ENCODE measurements at regions not wholly inside any gene's neighbourhood (a gene's known extent, or its start where the extent isn't known, plus 50 kb on each side); places are given as distances from the start of the nearest gene placed in this dataset.

DNA sequence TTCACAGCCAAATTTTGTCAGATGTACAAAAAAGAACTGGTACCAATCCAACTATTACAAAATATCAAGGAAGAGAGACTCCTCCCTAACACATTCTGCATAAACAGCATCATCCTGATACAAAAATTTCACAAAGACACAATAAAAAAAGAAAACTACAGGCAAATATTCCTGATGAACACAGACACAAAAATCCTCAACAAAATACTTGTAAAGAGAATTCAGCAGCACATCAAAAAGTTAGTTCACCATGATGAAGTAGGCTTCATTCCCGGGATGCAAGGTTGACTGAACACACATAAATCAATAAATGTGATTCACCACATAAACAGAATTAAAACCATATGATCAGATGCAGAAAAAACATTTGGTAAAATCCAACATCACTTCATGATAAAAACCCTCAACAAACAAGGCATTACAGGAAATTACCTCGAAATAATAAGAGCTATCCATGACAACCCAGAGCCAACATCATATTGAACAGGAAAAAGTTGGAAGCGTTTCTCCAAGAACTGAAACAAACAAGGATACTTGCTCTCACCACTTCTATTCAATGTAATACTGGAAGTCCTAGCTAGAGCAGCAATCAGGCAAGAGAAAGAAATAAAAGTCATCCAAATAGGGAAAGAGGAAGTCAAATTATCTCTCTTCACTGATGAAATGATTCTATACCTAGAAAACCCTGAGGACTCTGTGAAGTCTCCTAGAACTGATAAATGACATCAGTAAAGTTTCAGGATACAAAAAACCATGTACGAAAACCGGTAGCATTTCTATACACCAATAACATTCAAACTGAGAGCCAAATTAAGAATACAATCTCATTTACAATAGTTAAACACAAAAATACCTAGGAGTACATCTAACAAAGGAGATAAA, 223.1 kb downstream of the REEP3 start:
- Histone ChIP-seq H3K9ac (ENCODE audit: low read depth, low read length) (no peak overlapping the region), H3K4me1 (ENCODE audit: insufficient read depth, low read length) (peaks cover 4% of the 10 kb centered on the region; the same call in 1 of the 2 replicates), H3K9me3 (ENCODE audit: control insufficient read depth, insufficient read depth, low read length) (no peaks in the 10 kb centered on the region), H3K36me3 (ENCODE audit: insufficient read depth, low read length) (no peaks in the 10 kb centered on the region)

- H3K9me3 ChIP-seq (ENCODE audit: control insufficient read depth, insufficient read depth, low read length) = no peaks in the 10 kb centered on the region
- H3K4me1 ChIP-seq (ENCODE audit: insufficient read depth, low read length) = no peaks in the 10 kb centered on the region
- H3K9ac ChIP-seq (ENCODE audit: low read depth, low read length) = no peak overlapping the region
- H3K36me3 ChIP-seq (ENCODE audit: insufficient read depth, low read length) = no peaks in the 10 kb centered on the region
Observed at GRCh38 chr10:63749915-63750314, 228.7 kb downstream of the REEP3 start.

DNA sequence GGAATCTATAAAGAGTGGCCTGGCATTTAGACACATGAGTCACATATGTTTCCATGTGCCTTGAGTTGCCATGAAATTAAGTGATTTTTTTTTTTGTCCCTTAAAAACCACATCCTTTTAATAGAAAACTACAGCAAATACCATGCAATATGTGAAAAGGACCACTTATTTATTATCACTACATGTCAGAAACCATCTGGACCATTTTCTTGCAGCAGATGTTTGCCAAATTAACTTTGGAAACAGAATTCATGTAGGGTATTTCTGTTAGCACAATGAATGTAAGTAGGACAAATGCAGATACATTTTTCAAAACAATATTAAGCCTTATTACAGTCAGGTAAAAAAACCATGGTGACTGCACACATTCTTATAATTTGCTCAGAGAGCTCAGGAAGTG, 230.6 kb downstream of the REEP3 start:
- no peaks in the 10 kb centered on the region; the same call in 1 of the 2 replicates for H3K9me3 ChIP-seq (ENCODE audit: control insufficient read depth, insufficient read depth, low read length)
- no peaks in the 10 kb centered on the region for H3K36me3 ChIP-seq (ENCODE audit: insufficient read depth, low read length)
- H3K9ac ChIP-seq (ENCODE audit: low read depth, low read length) = no peak overlapping the region
- H3K4me1 ChIP-seq (ENCODE audit: insufficient read depth, low read length) = no peaks in the 10 kb centered on the region

DNA sequence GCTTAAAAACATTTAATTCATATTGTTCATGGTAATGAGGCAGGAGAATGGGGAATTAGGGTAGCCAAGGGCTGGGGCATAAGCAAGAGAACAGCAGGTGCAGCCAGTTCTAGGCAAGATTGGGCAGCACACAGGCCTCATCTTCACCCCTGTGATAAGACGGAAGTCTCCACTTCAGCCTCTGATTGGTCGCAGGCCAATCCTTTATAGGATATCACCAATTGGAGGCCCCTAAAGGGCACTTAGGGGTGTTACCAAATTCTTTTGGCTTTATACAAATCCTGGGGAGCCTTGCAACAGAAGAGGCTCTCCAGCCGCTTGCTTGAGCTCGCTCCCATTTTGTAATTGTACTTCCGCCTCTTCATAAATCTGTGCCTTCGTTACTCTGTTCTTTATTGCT, 231.1 kb downstream of the REEP3 start:
- Histone ChIP-seq H3K4me1 (ENCODE audit: insufficient read depth, low read length) (no peaks in the 10 kb centered on the region), H3K9ac (ENCODE audit: low read depth, low read length) (no peak overlapping the region), H3K9me3 (ENCODE audit: control insufficient read depth, insufficient read depth, low read length) (no peaks in the 10 kb centered on the region; the same call in 1 of the 2 replicates), H3K36me3 (ENCODE audit: insufficient read depth, low read length) (no peaks in the 10 kb centered on the region)

- no peak overlapping the region for H3K9ac ChIP-seq (ENCODE audit: low read depth, low read length)
- no peaks in the 10 kb centered on the region for H3K4me1 ChIP-seq (ENCODE audit: insufficient read depth, low read length)
- H3K9me3 ChIP-seq (ENCODE audit: control insufficient read depth, insufficient read depth, low read length) = no peaks in the 10 kb centered on the region; the same call in 1 of the 2 replicates
- H3K36me3 ChIP-seq (ENCODE audit: insufficient read depth, low read length) = no peaks in the 10 kb centered on the region
Observed at GRCh38 chr10:63753808-63754207, 232.6 kb downstream of the REEP3 start.

DNA sequence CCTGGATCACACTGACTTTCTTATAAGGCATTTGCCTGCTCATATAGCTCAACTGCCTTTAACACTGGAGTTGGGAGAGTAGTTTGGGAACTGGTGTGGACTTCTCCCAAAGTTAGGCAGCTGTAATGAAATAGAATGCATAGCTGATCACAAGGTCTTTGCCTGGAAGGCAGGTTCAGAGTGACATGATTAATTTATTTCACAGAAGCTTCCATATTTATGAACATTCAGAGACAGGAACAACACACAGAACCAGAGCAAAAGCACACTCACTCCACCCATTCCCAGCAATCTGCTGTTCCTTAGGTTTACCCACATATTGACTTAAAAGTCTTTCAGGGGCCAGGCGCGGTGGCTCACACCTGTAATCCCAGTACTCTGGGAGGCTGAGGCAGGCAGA, 234.2 kb downstream of the REEP3 start:
- no peaks in the 10 kb centered on the region for H3K36me3 ChIP-seq (ENCODE audit: insufficient read depth, low read length)
- no peak overlapping the region for H3K9ac ChIP-seq (ENCODE audit: low read depth, low read length)
- no peaks in the 10 kb centered on the region for H3K4me1 ChIP-seq (ENCODE audit: insufficient read depth, low read length)
- no peaks in the 10 kb centered on the region; the same call in 1 of the 2 replicates for H3K9me3 ChIP-seq (ENCODE audit: control insufficient read depth, insufficient read depth, low read length)

DNA sequence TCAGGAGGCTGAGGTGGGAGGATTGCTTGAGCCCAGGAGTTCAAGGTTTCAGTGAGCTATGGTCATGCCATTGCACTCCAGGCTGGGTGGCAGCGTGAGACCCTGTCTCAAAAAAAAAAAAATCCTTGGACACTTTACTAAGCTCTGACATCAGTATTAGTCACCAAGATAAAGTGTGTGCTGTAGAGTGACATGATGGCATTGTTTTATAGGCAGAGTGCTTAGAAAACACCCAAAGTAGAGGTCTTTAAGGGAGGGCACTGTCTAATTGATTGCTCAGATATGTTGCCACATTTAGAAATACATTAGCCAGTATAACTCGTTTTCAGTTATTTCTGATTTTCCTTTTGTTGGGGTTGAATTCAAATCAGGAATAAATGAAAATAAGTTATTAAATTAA, 235.9 kb downstream of the REEP3 start:
- H3K4me1 ChIP-seq (ENCODE audit: insufficient read depth, low read length) = no peaks in the 10 kb centered on the region

GRCh38 chr10:63758080-63758479, 236.9 kb downstream of the REEP3 start:
- no peaks in the 10 kb centered on the region for H3K36me3 ChIP-seq (ENCODE audit: insufficient read depth, low read length)
- no peaks in the 10 kb centered on the region; the same call in 1 of the 2 replicates for H3K9me3 ChIP-seq (ENCODE audit: control insufficient read depth, insufficient read depth, low read length)
- no peaks in the 10 kb centered on the region for H3K4me1 ChIP-seq (ENCODE audit: insufficient read depth, low read length)
- H3K9ac ChIP-seq (ENCODE audit: low read depth, low read length) = no peak overlapping the region

More for the DNA sequence above, 235.9 kb downstream of the REEP3 start:
- H3K9ac ChIP-seq (ENCODE audit: low read depth, low read length) = no peak overlapping the region
- H3K36me3 ChIP-seq (ENCODE audit: insufficient read depth, low read length) = no peaks in the 10 kb centered on the region
- no peaks in the 10 kb centered on the region; the same call in 1 of the 2 replicates for H3K9me3 ChIP-seq (ENCODE audit: control insufficient read depth, insufficient read depth, low read length)

DNA sequence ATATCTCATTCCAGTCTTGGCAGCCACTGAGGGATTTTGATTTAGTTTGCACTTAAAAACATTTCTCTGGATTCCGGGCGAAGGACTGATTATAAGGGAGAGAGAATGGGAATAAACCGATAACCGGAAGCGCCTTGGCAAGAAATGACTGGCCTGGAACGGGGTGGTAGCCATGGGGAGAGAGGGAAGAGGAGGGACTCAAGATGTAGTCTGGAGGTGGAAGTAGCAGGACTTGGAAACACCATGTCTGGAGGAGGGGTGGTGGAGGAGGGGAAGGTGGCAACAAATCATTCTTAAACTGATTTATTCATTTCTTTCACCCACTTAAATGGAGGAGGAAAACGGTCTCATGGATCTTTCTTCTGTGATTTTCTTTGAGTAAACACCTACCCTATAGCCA, 238.1 kb downstream of the REEP3 start:
- Histone ChIP-seq H3K36me3 (ENCODE audit: insufficient read depth, low read length) (no peaks in the 10 kb centered on the region), H3K4me1 (ENCODE audit: insufficient read depth, low read length) (no peaks in the 10 kb centered on the region), H3K9ac (ENCODE audit: low read depth, low read length) (no peak overlapping the region), H3K9me3 (ENCODE audit: control insufficient read depth, insufficient read depth, low read length) (no peaks in the 10 kb centered on the region; the same call in 1 of the 2 replicates)

DNA sequence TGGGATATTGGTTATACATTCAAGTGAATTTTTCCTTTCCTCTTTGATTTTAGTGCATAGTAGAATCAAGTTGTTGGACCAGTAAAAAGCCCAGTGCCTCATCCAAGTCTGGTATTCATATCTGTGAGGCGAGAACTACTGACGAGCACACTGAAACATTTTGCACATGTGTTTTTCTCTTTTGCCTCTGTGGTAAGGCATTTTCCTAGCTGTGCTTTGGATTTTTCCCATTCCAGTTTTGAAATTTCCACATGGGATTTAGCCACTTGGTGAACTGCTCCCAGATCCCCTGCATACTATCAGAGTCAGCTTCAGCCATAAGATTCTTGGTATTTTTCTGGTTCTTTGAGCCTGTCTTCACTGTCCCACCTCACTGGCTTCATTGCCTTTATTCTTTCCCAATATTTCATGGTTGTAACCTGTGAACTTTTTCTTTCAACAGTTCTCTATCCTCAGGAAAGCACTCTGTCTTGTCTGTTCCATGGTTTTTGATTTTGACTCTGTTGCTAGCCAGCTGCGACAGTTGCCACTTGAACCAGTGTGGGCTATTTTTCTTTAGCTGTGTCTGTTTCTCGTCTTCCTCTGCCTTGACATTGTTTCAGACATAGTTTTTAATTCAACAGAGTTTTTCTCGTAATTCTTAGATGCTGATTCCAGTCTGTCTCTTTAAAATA, 239.0 kb downstream of the REEP3 start:
- H3K4me1 ChIP-seq (ENCODE audit: insufficient read depth, low read length) = no peaks in the 10 kb centered on the region
- no peaks in the 10 kb centered on the region; the same call in 1 of the 2 replicates for H3K9me3 ChIP-seq (ENCODE audit: control insufficient read depth, insufficient read depth, low read length)
- H3K9ac ChIP-seq (ENCODE audit: low read depth, low read length) = no peak overlapping the region
- no peaks in the 10 kb centered on the region for H3K36me3 ChIP-seq (ENCODE audit: insufficient read depth, low read length)

DNA sequence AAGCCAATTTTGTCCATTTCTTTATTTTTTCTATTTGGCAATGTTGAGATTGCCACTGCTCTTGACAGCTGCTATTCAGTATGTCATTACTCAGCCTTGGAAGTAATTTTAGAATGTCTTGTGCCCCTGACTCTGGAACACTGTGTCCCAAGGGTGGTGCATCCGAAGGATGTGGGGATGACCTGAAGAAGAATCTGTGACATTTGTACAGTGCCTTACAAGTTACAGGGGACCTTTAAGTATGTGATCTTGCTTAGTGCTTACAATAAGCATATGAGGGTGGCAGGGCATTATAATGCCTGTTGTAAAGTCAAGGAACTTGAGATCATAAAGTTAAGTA, 239.5 kb downstream of the REEP3 start:
- Histone ChIP-seq H3K9me3 (ENCODE audit: control insufficient read depth, insufficient read depth, low read length) (no peaks in the 10 kb centered on the region), H3K9ac (ENCODE audit: low read depth, low read length) (no peak overlapping the region), H3K36me3 (ENCODE audit: insufficient read depth, low read length) (no peaks in the 10 kb centered on the region), H3K4me1 (ENCODE audit: insufficient read depth, low read length) (no peaks in the 10 kb centered on the region)

DNA sequence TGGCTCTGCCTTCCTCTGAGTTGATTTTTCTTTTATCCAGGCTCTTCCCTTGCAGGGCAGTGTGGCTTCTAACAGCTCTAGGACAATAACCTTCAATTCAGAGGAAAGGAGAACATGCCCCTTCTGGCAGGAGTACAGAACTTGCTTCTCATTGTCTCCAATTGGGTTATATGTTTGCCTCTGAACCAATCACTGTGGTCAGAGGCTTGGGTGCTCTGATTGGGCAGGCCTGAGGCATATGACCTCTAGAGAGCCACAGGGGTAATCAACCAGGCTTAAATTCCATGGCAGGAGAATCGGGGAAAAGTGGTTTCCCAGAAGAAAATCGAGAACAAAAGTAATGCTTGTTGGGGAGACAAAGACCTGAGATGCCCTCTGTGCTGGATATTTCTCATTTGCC, 240.0 kb downstream of the REEP3 start:
- Histone ChIP-seq H3K9ac (ENCODE audit: low read depth, low read length) (no peak overlapping the region), H3K36me3 (ENCODE audit: insufficient read depth, low read length) (no peaks in the 10 kb centered on the region), H3K4me1 (ENCODE audit: insufficient read depth, low read length) (peaks cover 3% of the 10 kb centered on the region; the same call in 1 of the 2 replicates), H3K9me3 (ENCODE audit: control insufficient read depth, insufficient read depth, low read length) (no peaks in the 10 kb centered on the region)

DNA sequence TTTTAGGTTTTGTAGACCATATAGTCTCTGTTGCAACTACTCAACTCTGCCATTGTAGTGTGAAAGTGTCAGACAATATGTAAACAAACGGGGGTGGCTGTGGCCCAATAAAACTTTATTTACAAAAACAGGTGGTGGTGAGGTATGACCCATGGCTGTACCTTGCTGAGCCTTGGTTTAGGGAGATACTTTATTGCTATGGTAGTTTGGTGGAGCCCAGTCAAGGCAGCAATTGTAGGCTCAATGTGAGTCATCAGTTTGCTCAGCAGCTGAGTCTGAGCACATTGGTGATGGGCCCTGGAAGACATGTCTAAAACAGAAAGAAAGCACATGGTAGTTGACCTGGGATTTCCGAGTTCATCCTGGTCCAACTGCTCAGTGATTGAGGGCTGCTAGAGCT, 242.5 kb downstream of the REEP3 start:
- Histone ChIP-seq H3K4me1 (ENCODE audit: insufficient read depth, low read length) (peaks cover 13% of the 10 kb centered on the region; the same call in 1 of the 2 replicates), H3K36me3 (ENCODE audit: insufficient read depth, low read length) (no peaks in the 10 kb centered on the region), H3K9me3 (ENCODE audit: control insufficient read depth, insufficient read depth, low read length) (no peaks in the 10 kb centered on the region), H3K9ac (ENCODE audit: low read depth, low read length) (no peak overlapping the region)

- Histone ChIP-seq H3K9me3 (ENCODE audit: control insufficient read depth, insufficient read depth, low read length) (no peaks in the 10 kb centered on the region), H3K9ac (ENCODE audit: low read depth, low read length) (no peak overlapping the region), H3K36me3 (ENCODE audit: insufficient read depth, low read length) (no peaks in the 10 kb centered on the region), H3K4me1 (ENCODE audit: insufficient read depth, low read length) (peaks cover 13% of the 10 kb centered on the region; the same call in 1 of the 2 replicates)
Observed at GRCh38 chr10:63765126-63765525, 243.9 kb downstream of the REEP3 start.

DNA sequence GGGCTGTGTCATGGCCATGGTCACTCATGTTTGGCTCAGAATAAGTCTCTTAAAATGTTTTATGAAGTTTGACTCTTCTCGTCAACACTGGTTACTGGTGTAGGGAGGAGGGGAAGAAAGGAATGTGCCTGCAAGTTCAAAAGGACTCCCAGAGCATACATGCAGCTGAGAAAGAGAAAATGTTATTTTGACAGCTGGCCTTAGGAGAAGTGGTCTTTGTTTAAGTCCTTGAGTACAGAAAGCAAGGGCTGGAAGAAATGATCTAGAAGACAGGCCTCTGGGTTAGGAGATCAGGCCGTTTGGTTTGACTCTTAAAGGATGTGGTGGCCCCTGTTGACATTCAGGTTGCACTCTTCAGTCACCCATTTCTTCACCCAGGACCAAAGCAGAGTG, 245.5 kb downstream of the REEP3 start:
- H3K4me1 ChIP-seq (ENCODE audit: insufficient read depth, low read length) = peaks cover 13% of the 10 kb centered on the region; the same call in 1 of the 2 replicates
- H3K36me3 ChIP-seq (ENCODE audit: insufficient read depth, low read length) = no peaks in the 10 kb centered on the region
- H3K9me3 ChIP-seq (ENCODE audit: control insufficient read depth, insufficient read depth, low read length) = no peaks in the 10 kb centered on the region
- no peak overlapping the region for H3K9ac ChIP-seq (ENCODE audit: low read depth, low read length)

All from ES-I3 (cell line).